Vagina (tissue), 2 donors: ENCODE measurements at regions not wholly inside any gene's neighbourhood (a gene's known extent, or its start where the extent isn't known, plus 50 kb on each side); places are given as distances from the start of the nearest gene placed in this dataset.

Source experiments
- CTCF ChIP-seq, 3 experiments: fragments of 450-650 bp in 2 of 3; fragments of 200-600 bp in 1 of 3; sonication (generic) in 1 of 3; IDR thresholded peaks; one replicate each; pipeline ENCODE4 v1.5.1; 2017 to 2019; ENCODE audit warnings: antibody characterized with exemption in 3 of 3, mild to moderate bottlenecking in 2 of 3, moderate library complexity in 2 of 3
- POLR2A ChIP-seq, 2 donors: fragments of 450-650 bp; IDR thresholded peaks; one replicate each; pipeline ENCODE4 v1.6.1; 2017; ENCODE audit warnings: antibody characterized with exemption in 2 of 2, mild to moderate bottlenecking in 2 of 2, moderate library complexity in 2 of 2
- POLR2AphosphoS5 ChIP-seq, 2 donors: sonication (generic); formaldehyde crosslinking; IDR thresholded peaks; one replicate each; pipeline ENCODE4 v1.9.0; 2017; ENCODE audit warnings: antibody characterized with exemption in 2 of 2, mild to moderate bottlenecking in 2 of 2, low read depth in 1 of 2; ENCODE audit not compliant: insufficient read depth in 1 of 2

GRCh38 chr21:19400223-19400770 lies 996.7 kb upstream of the TMPRSS15 start:
- TF ChIP-seq POLR2A (IDR thresholded peaks at IDR 0.05) (no peak), CTCF (IDR thresholded peaks at IDR 0.05) (no peak), POLR2AphosphoS5 (IDR thresholded peaks at IDR 0.05; ENCODE audit: insufficient read depth in 1 of 2, low read depth in 1 of 2) (no peak)
